Keratinocyte (primary cell): ENCODE measurements at regions not wholly inside any gene's neighbourhood (a gene's known extent, or its start where the extent isn't known, plus 50 kb on each side); places are given as distances from the start of the nearest gene placed in this dataset.

Source experiments
- DNase-seq: peaks from one replicate; pipeline ENCODE4 v3.0.0-alpha.2; 2011; ENCODE audit warnings: low read depth, missing footprints, low spot score
- FAIRE-seq: peaks from 2 replicates; lab custom pipeline; 2011; peaks lifted over from hg19 to GRCh38; lab: Jason Lieb, UNC
- H2AFZ ChIP-seq: 2 replicates; pipeline ENCODE4 v1.6.0; 2012; ENCODE audit warnings: low read length, control low read depth, inconsistent platforms; ENCODE audit not compliant: control insufficient read depth
- H3K27ac ChIP-seq: 2 replicates; pipeline ENCODE4 v1.5.1; 2011; ENCODE audit warnings: low read length; ENCODE audit not compliant: control insufficient read depth, insufficient read depth
- H3K27me3 ChIP-seq: 3 replicates; pipeline ENCODE4 v1.6.0; 2011; ENCODE audit warnings: low read length; ENCODE audit not compliant: control insufficient read depth, insufficient read depth; ENCODE audit errors: extremely low read depth
- H3K36me3 ChIP-seq, 2 experiments: 2 replicates in 1 of 2; 3 replicates in 1 of 2; pipeline ENCODE4 v1.5.1; 2011; ENCODE audit warnings: low read length in 2 of 2, mild to moderate bottlenecking in 1 of 2; ENCODE audit not compliant: control insufficient read depth in 2 of 2, insufficient read depth in 2 of 2; ENCODE audit errors: extremely low read depth in 1 of 2
- H3K4me1 ChIP-seq: 3 replicates; pipeline ENCODE4 v1.5.1; 2011; ENCODE audit warnings: low read length; ENCODE audit not compliant: control insufficient read depth, insufficient read depth; ENCODE audit errors: extremely low read depth
- H3K4me2 ChIP-seq: 3 replicates; pipeline ENCODE4 v1.6.0; 2011; ENCODE audit warnings: low read depth, low read length; ENCODE audit not compliant: control insufficient read depth, insufficient read depth; ENCODE audit errors: extremely low read depth
- H3K4me3 ChIP-seq, 3 experiments: fragments of 200-600 bp in 1 of 3; sonication (generic) in 1 of 3; 2 replicates in 2 of 3; 3 replicates in 1 of 3; pipeline ENCODE4 v1.5.1; 2011 to 2016; ENCODE audit warnings: low read length in 3 of 3, mild to moderate bottlenecking in 3 of 3, control low read depth in 2 of 3, inconsistent platforms in 1 of 3, low read depth in 1 of 3, mixed read lengths in 1 of 3, mixed run types in 1 of 3, moderate library complexity in 1 of 3; ENCODE audit not compliant: control insufficient read depth in 2 of 3, insufficient read depth in 2 of 3; ENCODE audit errors: extremely low read depth in 1 of 3
- H3K79me2 ChIP-seq: 2 replicates; pipeline ENCODE4 v1.6.0; 2012; ENCODE audit warnings: low read length; ENCODE audit not compliant: control insufficient read depth, insufficient read depth
- H3K9ac ChIP-seq: 3 replicates; pipeline ENCODE4 v1.6.0; 2011; ENCODE audit warnings: low read length; ENCODE audit not compliant: control insufficient read depth, insufficient read depth; ENCODE audit errors: extremely low read depth
- H3K9me1 ChIP-seq: 3 replicates; pipeline ENCODE4 v1.6.0; 2011; ENCODE audit warnings: low read length; ENCODE audit not compliant: control insufficient read depth, insufficient read depth; ENCODE audit errors: extremely low read depth
- H3K9me3 ChIP-seq: 2 replicates; pipeline ENCODE4 v1.5.1; 2012; ENCODE audit warnings: low read depth, low read length; ENCODE audit not compliant: control insufficient read depth
- H4K20me1 ChIP-seq: 3 replicates; pipeline ENCODE4 v1.6.0; 2011; ENCODE audit warnings: low read length; ENCODE audit not compliant: control insufficient read depth, insufficient read depth; ENCODE audit errors: extremely low read depth
- CTCF ChIP-seq, 3 experiments: IDR thresholded peaks in 1 of 3; conservative IDR thresholded peaks in 1 of 3; optimal IDR thresholded peaks in 1 of 3; 2 replicates in 2 of 3; 3 replicates in 1 of 3; pipeline versions ENCODE3 to v1.5.1; 2011; ENCODE audit warnings: low read length in 3 of 3, mild to moderate bottlenecking in 3 of 3, moderate library complexity in 2 of 3, control low read depth in 1 of 3, inconsistent platforms in 1 of 3; ENCODE audit not compliant: insufficient read depth in 2 of 3; ENCODE audit errors: extremely low read depth in 1 of 3
- EZH2 ChIP-seq: IDR thresholded peaks from one replicate; pipeline ENCODE4 v1.6.1; 2012; ENCODE audit warnings: inconsistent platforms, mild to moderate bottlenecking, low read length, moderate library complexity
- dilution Hi-C: fragments of 300-500 bp; cut with MboI; formaldehyde crosslinking; loops from one replicate; pipeline ENCODE4 v1.7.0; 2020; ENCODE audit warnings: low sequenced_read_pairs; ENCODE audit not compliant: extremely low pct_ligation_motif_present

- H3K4me3 ChIP-seq: no peak overlapping the region
- H4K20me1 ChIP-seq: no peaks in the 10 kb centered on the region
- no peaks in the 10 kb centered on the region for H3K27me3 ChIP-seq
- no peaks in the 10 kb centered on the region for H3K9me3 ChIP-seq
- H3K4me1 ChIP-seq: no peaks in the 10 kb centered on the region
- no peaks in the 10 kb centered on the region for H3K9me1 ChIP-seq
- no peak overlapping the region for H2AFZ ChIP-seq
- TF ChIP-seq EZH2: no peak
- TF ChIP-seq CTCF (optimal IDR thresholded peaks at IDR 0.05 in 1 of 3, IDR thresholded peaks at IDR 0.05 in 1 of 3, conservative IDR thresholded peaks at IDR 0.05 in 1 of 3; ENCODE audit: extremely low read depth in 1 of 3, insufficient read depth in 2 of 3, low read length in 3 of 3): no peak
- FAIRE-seq (no peak), DNase-seq (no peak)
- H3K27ac ChIP-seq: no peak overlapping the region
- dilution Hi-C loops: no loop called here
- H3K79me2 ChIP-seq: no peaks in the 10 kb centered on the region
- no peak overlapping the region for H3K4me2 ChIP-seq
- no peak overlapping the region for H3K9ac ChIP-seq
- no peaks in the 10 kb centered on the region for H3K36me3 ChIP-seq
Observed at GRCh38 chr17:55829995-55830612, 79.3 kb downstream of the PCTP start.

GRCh38 chr17:55830699-55831471 lies 80.0 kb downstream of the PCTP start:
- Histone ChIP-seq H3K27me3 (no peaks in the 10 kb centered on the region), H3K9ac (no peak overlapping the region), H3K27ac (no peak overlapping the region), H3K4me1 (no peaks in the 10 kb centered on the region), H3K9me3 (no peaks in the 10 kb centered on the region), H3K36me3 (no peaks in the 10 kb centered on the region), H3K4me3 (no peak overlapping the region), H2AFZ (no peak overlapping the region), H3K79me2 (no peaks in the 10 kb centered on the region), H3K4me2 (no peak overlapping the region), H3K9me1 (no peaks in the 10 kb centered on the region), H4K20me1 (no peaks in the 10 kb centered on the region)
- TF ChIP-seq EZH2: no peak
- TF ChIP-seq CTCF (optimal IDR thresholded peaks at IDR 0.05 in 1 of 3, IDR thresholded peaks at IDR 0.05 in 1 of 3, conservative IDR thresholded peaks at IDR 0.05 in 1 of 3; ENCODE audit: extremely low read depth in 1 of 3, insufficient read depth in 2 of 3, low read length in 3 of 3): no peak
- DNase-seq (no peak), FAIRE-seq (no peak)
- dilution Hi-C loops: no loop called here
